Stimulated activated naive B cell treated with anti-CD40 and anti-IgM and Interleukin-4, amounts not matched to agents 10 μg/mL and 1 μg/mL and 100 μg/mL, for 72 hours (primary cell): ENCODE measurements at regions not wholly inside any gene's neighbourhood (a gene's known extent, or its start where the extent isn't known, plus 50 kb on each side); places are given as distances from the start of the nearest gene placed in this dataset.

Experiments
- ATAC-seq, 2 donors: fragments of 150-1000 bp; cut with Tn5 transposase; replicated peaks; 2 replicates each; pipeline ENCODE4 v1.10.0; 2021; ENCODE audit warnings: moderate library complexity in 1 of 2
- DNase-seq: peaks from one replicate; pipeline ENCODE4 v3.0.0; 2021
- H3K27ac Mint-ChIP-seq: one replicate; pipeline ENCODE4 v1.8.0; 2022; ENCODE audit warnings: mild to moderate bottlenecking, mixed read lengths
- H3K27me3 Mint-ChIP-seq, 2 donors: one replicate each; pipeline ENCODE4 v1.8.0; 2022; ENCODE audit warnings: mixed read lengths in 2 of 2
- H3K36me3 Mint-ChIP-seq, 2 donors: one replicate each; pipeline ENCODE4 v1.8.0; 2022; ENCODE audit warnings: mixed read lengths in 2 of 2, mild to moderate bottlenecking in 1 of 2
- H3K4me1 Mint-ChIP-seq, 2 donors: one replicate each; pipeline ENCODE4 v1.8.0; 2022; ENCODE audit warnings: mixed read lengths in 2 of 2, mild to moderate bottlenecking in 1 of 2
- H3K4me3 Mint-ChIP-seq, 2 donors: one replicate each; pipeline ENCODE4 v1.8.0; 2022; ENCODE audit warnings: mild to moderate bottlenecking in 2 of 2, mixed read lengths in 2 of 2, moderate library complexity in 1 of 2
- H3K9me3 Mint-ChIP-seq, 2 donors: one replicate each; pipeline ENCODE4 v1.8.0; 2022; ENCODE audit warnings: mixed read lengths in 2 of 2, mild to moderate bottlenecking in 1 of 2

- no peaks in the 10 kb centered on the region for H3K36me3 Mint-ChIP-seq
- DNase-seq (no peak), ATAC-seq (no peak)
- no peak overlapping the region for H3K27ac Mint-ChIP-seq
- H3K4me1 Mint-ChIP-seq = no peaks in the 10 kb centered on the region
- H3K27me3 Mint-ChIP-seq = no peaks in the 10 kb centered on the region
- peaks cover 0 to 3% of the 10 kb centered on the region in 2 donors for H3K9me3 Mint-ChIP-seq
- no peak overlapping the region for H3K4me3 Mint-ChIP-seq
Measured at GRCh38 chr6:19261642-19262041, 575.5 kb upstream of the ID4 start.

- Mint-ChIP-seq H3K4me1 (no peaks in the 10 kb centered on the region), H3K36me3 (no peaks in the 10 kb centered on the region), H3K27ac (no peak overlapping the region), H3K4me3 (no peak overlapping the region), H3K9me3 (peaks cover 4 to 6% of the 10 kb centered on the region in 2 donors), H3K27me3 (no peaks in the 10 kb centered on the region)
- ATAC-seq = no peak
- no peak for DNase-seq
Measured at GRCh38 chr6:19268117-19268516, 569.1 kb upstream of the ID4 start.

- ATAC-seq (no peak), DNase-seq (no peak)
- H3K27me3 Mint-ChIP-seq = no peaks in the 10 kb centered on the region
- H3K9me3 Mint-ChIP-seq = peaks cover 4 to 6% of the 10 kb centered on the region in 2 donors
- no peaks in the 10 kb centered on the region for H3K36me3 Mint-ChIP-seq
- no peak overlapping the region for H3K27ac Mint-ChIP-seq
- H3K4me1 Mint-ChIP-seq = no peaks in the 10 kb centered on the region
- no peak overlapping the region for H3K4me3 Mint-ChIP-seq
Measured at GRCh38 chr6:19268718-19269117, 568.5 kb upstream of the ID4 start.

GRCh38 chr6:19269341-19269898 lies 567.8 kb upstream of the ID4 start:
- H3K4me1 Mint-ChIP-seq = no peaks in the 10 kb centered on the region
- ATAC-seq (no peak), DNase-seq (no peak)
- no peak overlapping the region for H3K4me3 Mint-ChIP-seq
- no peak overlapping the region for H3K27ac Mint-ChIP-seq
- H3K36me3 Mint-ChIP-seq = no peaks in the 10 kb centered on the region
- peaks cover 4 to 6% of the 10 kb centered on the region in 2 donors for H3K9me3 Mint-ChIP-seq
- H3K27me3 Mint-ChIP-seq = no peaks in the 10 kb centered on the region

- Mint-ChIP-seq H3K36me3 (no peaks in the 10 kb centered on the region), H3K27ac (no peak overlapping the region), H3K27me3 (no peaks in the 10 kb centered on the region), H3K9me3 (peaks cover 4 to 6% of the 10 kb centered on the region in 2 donors), H3K4me3 (no peak overlapping the region), H3K4me1 (no peaks in the 10 kb centered on the region)
- DNase-seq (no peak), ATAC-seq (no peak)
Measured at GRCh38 chr6:19270616-19271015, 566.6 kb upstream of the ID4 start.

GRCh38 chr6:19279273-19279684 lies 557.9 kb upstream of the ID4 start:
- Mint-ChIP-seq H3K4me1 (no peaks in the 10 kb centered on the region), H3K4me3 (no peak overlapping the region), H3K27me3 (no peaks in the 10 kb centered on the region), H3K36me3 (no peaks in the 10 kb centered on the region), H3K27ac (no peak overlapping the region), H3K9me3 (peaks cover 8 to 14% of the 10 kb centered on the region in 2 donors)
- ATAC-seq (no peak), DNase-seq (no peak)

- H3K4me1 Mint-ChIP-seq = no peaks in the 10 kb centered on the region
- DNase-seq (no peak), ATAC-seq (no peak)
- H3K4me3 Mint-ChIP-seq = no peak overlapping the region
- H3K27ac Mint-ChIP-seq = no peak overlapping the region
- peaks cover 0 to 2% of the 10 kb centered on the region in 2 donors for H3K9me3 Mint-ChIP-seq
- H3K27me3 Mint-ChIP-seq = no peaks in the 10 kb centered on the region
- no peaks in the 10 kb centered on the region for H3K36me3 Mint-ChIP-seq
Measured at GRCh38 chr6:19287928-19288327, 549.2 kb upstream of the ID4 start.

GRCh38 chr6:19289457-19289856 lies 547.7 kb upstream of the ID4 start:
- ATAC-seq (no peak), DNase-seq (no peak)
- no peak overlapping the region for H3K27ac Mint-ChIP-seq
- H3K4me3 Mint-ChIP-seq = no peak overlapping the region
- no peaks in the 10 kb centered on the region for H3K36me3 Mint-ChIP-seq
- H3K9me3 Mint-ChIP-seq = peaks cover 0 to 1% of the 10 kb centered on the region in 2 donors
- no peaks in the 10 kb centered on the region for H3K4me1 Mint-ChIP-seq
- H3K27me3 Mint-ChIP-seq = no peaks in the 10 kb centered on the region

GRCh38 chr6:19297880-19298279 lies 539.3 kb upstream of the ID4 start:
- no peaks in the 10 kb centered on the region for H3K27me3 Mint-ChIP-seq
- ATAC-seq = no peak
- H3K27ac Mint-ChIP-seq = no peak overlapping the region
- H3K36me3 Mint-ChIP-seq = no peaks in the 10 kb centered on the region
- H3K4me1 Mint-ChIP-seq = no peaks in the 10 kb centered on the region
- peaks cover 4% of the 10 kb centered on the region in 2 donors for H3K9me3 Mint-ChIP-seq
- no peak overlapping the region for H3K4me3 Mint-ChIP-seq
- no peak for DNase-seq

GRCh38 chr6:19298421-19298820 lies 538.7 kb upstream of the ID4 start:
- no peak overlapping the region for H3K4me3 Mint-ChIP-seq
- no peak overlapping the region for H3K27ac Mint-ChIP-seq
- H3K36me3 Mint-ChIP-seq = no peaks in the 10 kb centered on the region
- peaks cover 4% of the 10 kb centered on the region in 2 donors for H3K9me3 Mint-ChIP-seq
- H3K4me1 Mint-ChIP-seq = no peaks in the 10 kb centered on the region
- H3K27me3 Mint-ChIP-seq = no peaks in the 10 kb centered on the region
- DNase-seq = no peak
- no peak for ATAC-seq

- DNase-seq = no peak
- Mint-ChIP-seq H3K27ac (no peak overlapping the region), H3K9me3 (peaks cover 4% of the 10 kb centered on the region in 2 donors), H3K4me3 (no peak overlapping the region), H3K4me1 (no peaks in the 10 kb centered on the region), H3K27me3 (no peaks in the 10 kb centered on the region), H3K36me3 (no peaks in the 10 kb centered on the region)
- ATAC-seq = no peak
Measured at GRCh38 chr6:19299129-19299528, 538.0 kb upstream of the ID4 start.

GRCh38 chr6:19301980-19302379 lies 535.2 kb upstream of the ID4 start:
- ATAC-seq (no peak), DNase-seq (no peak)
- H3K4me1 Mint-ChIP-seq = no peaks in the 10 kb centered on the region
- no peaks in the 10 kb centered on the region for H3K27me3 Mint-ChIP-seq
- H3K27ac Mint-ChIP-seq = no peak overlapping the region
- no peaks in the 10 kb centered on the region for H3K36me3 Mint-ChIP-seq
- no peak overlapping the region for H3K4me3 Mint-ChIP-seq
- peaks cover 4 to 6% of the 10 kb centered on the region in 2 donors for H3K9me3 Mint-ChIP-seq

GRCh38 chr6:19303383-19303782 lies 533.8 kb upstream of the ID4 start:
- DNase-seq (no peak), ATAC-seq (no peak)
- H3K9me3 Mint-ChIP-seq = peaks cover 4 to 6% of the 10 kb centered on the region in 2 donors
- no peak overlapping the region for H3K27ac Mint-ChIP-seq
- H3K4me1 Mint-ChIP-seq = no peaks in the 10 kb centered on the region
- H3K4me3 Mint-ChIP-seq = no peak overlapping the region
- no peaks in the 10 kb centered on the region for H3K27me3 Mint-ChIP-seq
- no peaks in the 10 kb centered on the region for H3K36me3 Mint-ChIP-seq

GRCh38 chr6:19309661-19310060 lies 527.5 kb upstream of the ID4 start:
- Mint-ChIP-seq H3K9me3 (peaks cover 9 to 13% of the 10 kb centered on the region in 2 donors), H3K36me3 (no peaks in the 10 kb centered on the region), H3K27me3 (no peaks in the 10 kb centered on the region), H3K27ac (no peak overlapping the region), H3K4me1 (no peaks in the 10 kb centered on the region), H3K4me3 (no peak overlapping the region)
- DNase-seq = no peak
- no peak for ATAC-seq

- Mint-ChIP-seq H3K4me1 (no peaks in the 10 kb centered on the region), H3K27ac (no peak overlapping the region), H3K27me3 (no peaks in the 10 kb centered on the region), H3K36me3 (no peaks in the 10 kb centered on the region), H3K9me3 (peaks cover 9 to 13% of the 10 kb centered on the region in 2 donors), H3K4me3 (no peak overlapping the region)
- DNase-seq = no peak
- no peak for ATAC-seq
Measured at GRCh38 chr6:19311786-19312185, 525.4 kb upstream of the ID4 start.
